ENCODE measurements at regions not wholly inside any gene's neighbourhood (a gene's known extent, or its start where the extent isn't known, plus 50 kb on each side); places are given as distances from the start of the nearest gene placed in this dataset.
A peak's percentile ranks its signal among the peaks of the same experiment; 100 is the strongest.

- TF ChIP-seq POLR2A (IDR thresholded peaks at IDR 0.05; ENCODE audit: extremely low read depth, insufficient read length), result no peak
- no peak for TF ChIP-seq MYC (IDR thresholded peaks at IDR 0.05; ENCODE audit: low read depth, low read length)
- TF ChIP-seq CTCF (IDR thresholded peaks at IDR 0.05; ENCODE audit: low read depth, low read length), result no peak
- TF ChIP-seq, protein P1, sequence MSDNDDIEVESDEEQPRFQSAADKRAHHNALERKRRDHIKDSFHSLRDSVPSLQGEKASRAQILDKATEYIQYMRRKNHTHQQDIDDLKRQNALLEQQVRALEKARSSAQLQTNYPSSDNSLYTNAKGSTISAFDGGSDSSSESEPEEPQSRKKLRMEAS (IDR thresholded peaks at IDR 0.05; ENCODE audit: low read depth, low read length), result no peak
- DNase-seq (ENCODE audit: low read depth), result peak; percentile 45
- H3K4me3 ChIP-seq (ENCODE audit: low read depth, low read length), result no peak overlapping the region
Measured at GRCh38 chr11:104661471-104661870, 236.8 kb downstream of the CASP12 start.

GRCh38 chr11:104658177-104658576 is 240.1 kb downstream of the CASP12 start:
- DNase-seq (ENCODE audit: low read depth), result no peak
- no peak for TF ChIP-seq CTCF (IDR thresholded peaks at IDR 0.05; ENCODE audit: low read depth, low read length)
- TF ChIP-seq, protein P1 (IDR thresholded peaks at IDR 0.05; ENCODE audit: low read depth, low read length), result no peak
- no peak for TF ChIP-seq POLR2A (IDR thresholded peaks at IDR 0.05; ENCODE audit: extremely low read depth, insufficient read length)
- no peak for TF ChIP-seq MYC (IDR thresholded peaks at IDR 0.05; ENCODE audit: low read depth, low read length)
- no peak overlapping the region for H3K4me3 ChIP-seq (ENCODE audit: low read depth, low read length)

DNA sequence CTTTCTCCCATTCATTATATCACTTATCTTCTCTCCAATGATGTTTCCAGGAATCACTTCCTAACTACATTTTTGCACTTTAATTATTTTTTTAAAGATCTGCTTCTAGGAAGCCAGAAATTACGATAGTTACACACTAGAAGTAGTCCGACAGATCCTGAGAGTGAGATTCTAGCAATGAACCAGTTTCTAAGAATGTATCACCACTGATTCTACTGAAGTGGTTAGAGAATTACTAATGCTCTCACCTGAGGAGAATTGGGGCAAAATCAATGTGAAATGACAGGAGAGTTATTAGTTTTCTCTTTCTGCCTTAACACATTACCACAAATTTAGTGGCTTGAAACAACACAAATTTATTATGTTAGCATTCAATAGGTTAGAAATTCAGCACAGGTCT is 241.2 kb downstream of the CASP12 start:
- no peak for DNase-seq (ENCODE audit: low read depth)
- TF ChIP-seq MYC (IDR thresholded peaks at IDR 0.05; ENCODE audit: low read depth, low read length), result no peak
- TF ChIP-seq CTCF (IDR thresholded peaks at IDR 0.05; ENCODE audit: low read depth, low read length), result no peak
- TF ChIP-seq, protein P1 (IDR thresholded peaks at IDR 0.05; ENCODE audit: low read depth, low read length), result no peak
- H3K4me3 ChIP-seq (ENCODE audit: low read depth, low read length), result no peak overlapping the region

DNA sequence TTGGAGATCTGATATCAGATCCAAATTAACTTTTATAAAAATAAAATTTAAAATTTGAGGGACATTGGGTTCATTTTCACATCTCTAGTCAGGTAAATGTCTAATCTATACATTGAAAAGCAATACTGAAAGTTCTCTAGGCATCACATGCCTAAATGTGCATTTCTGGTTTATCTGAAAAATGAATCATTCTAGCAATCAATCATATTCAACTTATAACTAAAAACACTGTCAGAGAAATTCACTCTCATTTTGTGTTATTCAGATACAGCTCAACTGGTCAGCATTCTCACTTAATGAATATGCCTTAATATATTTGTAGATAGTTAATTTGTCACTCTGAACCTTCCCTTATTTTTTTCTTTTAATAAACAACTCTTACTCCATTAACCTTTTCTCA is 243.2 kb downstream of the CASP12 start:
- H3K4me3 ChIP-seq (ENCODE audit: low read depth, low read length), result no peak overlapping the region
- DNase-seq (ENCODE audit: low read depth), result no peak
- TF ChIP-seq CTCF (IDR thresholded peaks at IDR 0.05; ENCODE audit: low read depth, low read length) (no peak), MYC (IDR thresholded peaks at IDR 0.05; ENCODE audit: low read depth, low read length) (no peak), POLR2A (IDR thresholded peaks at IDR 0.05; ENCODE audit: extremely low read depth, insufficient read length) (no peak)
- TF ChIP-seq, protein P1 (IDR thresholded peaks at IDR 0.05; ENCODE audit: low read depth, low read length), result no peak

DNA sequence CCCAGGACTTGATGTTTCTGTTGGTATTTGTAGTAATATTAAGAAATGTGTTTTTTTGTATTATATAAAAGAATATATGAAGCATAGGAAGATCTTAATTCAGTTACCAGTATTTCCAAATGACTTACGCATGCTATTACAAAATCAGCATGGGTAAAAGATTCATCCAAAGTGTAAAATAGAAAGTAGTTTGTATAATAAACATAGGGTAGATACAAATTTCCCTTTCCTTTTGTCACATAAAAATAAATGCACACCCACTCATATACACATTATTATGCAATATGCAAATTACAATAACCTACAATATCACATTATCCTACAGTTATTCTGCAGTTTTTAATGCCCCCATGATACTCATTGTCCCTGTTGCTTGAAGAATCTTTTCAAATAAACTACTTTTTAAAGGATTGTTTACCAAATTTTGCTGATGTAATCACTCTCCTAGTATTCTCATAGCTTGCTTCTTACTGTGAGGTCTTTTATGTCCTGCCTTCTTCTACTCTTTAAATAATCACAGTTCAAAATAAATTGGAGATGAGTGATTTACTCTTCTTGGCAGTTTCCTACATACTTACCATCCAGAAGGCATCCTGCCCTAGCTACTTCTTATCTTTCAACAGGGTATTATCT is 244.0 kb downstream of the CASP12 start:
- TF ChIP-seq CTCF (IDR thresholded peaks at IDR 0.05; ENCODE audit: low read depth, low read length), result no peak
- TF ChIP-seq MYC (IDR thresholded peaks at IDR 0.05; ENCODE audit: low read depth, low read length), result no peak
- no peak for TF ChIP-seq POLR2A (IDR thresholded peaks at IDR 0.05; ENCODE audit: extremely low read depth, insufficient read length)
- TF ChIP-seq, protein P1 (IDR thresholded peaks at IDR 0.05; ENCODE audit: low read depth, low read length), result no peak
- no peak for DNase-seq (ENCODE audit: low read depth)

More for the DNA sequence above, 244.0 kb downstream of the CASP12 start:
- H3K4me3 ChIP-seq (ENCODE audit: low read depth, low read length), result no peak overlapping the region
